H1 (cell line): ENCODE measurements at regions not wholly inside any gene's neighbourhood (a gene's known extent, or its start where the extent isn't known, plus 50 kb on each side); places are given as distances from the start of the nearest gene placed in this dataset.

ENCODE experiments used
- CTCF ChIA-PET: fragments of 300-600 bp; sonication (Branson Sonifier 250); formaldehyde crosslinking; loops from one replicate; lab custom pipeline; 2021; ENCODE audit not compliant: partially characterized antibody; lab: Charles Lee
- POLR2A ChIA-PET: fragments of 300-600 bp; sonication (Branson Sonifier 250); formaldehyde crosslinking; loops from one replicate; lab custom pipeline; 2021; ENCODE audit warnings: inconsistent platforms; ENCODE audit not compliant: partially characterized antibody; lab: Charles Lee
- DNase-seq, 2 experiments: peaks; one replicate each; pipeline versions ENCODE4 v3.0.0 to v3.0.0-alpha.2; 2010 to 2022; ENCODE audit warnings: low spot score in 2 of 2, low read depth in 1 of 2, mixed read lengths in 1 of 2
- FAIRE-seq: peaks from 2 replicates; lab custom pipeline; 2011; peaks lifted over from hg19 to GRCh38; lab: Jason Lieb, UNC
- H2AFZ ChIP-seq: 2 replicates; pipeline ENCODE4 v1.8.1; 2012; ENCODE audit warnings: low read length, inconsistent platforms
- H2AK5ac ChIP-seq: 2 replicates; pipeline ENCODE4 v1.6.1; 2013; ENCODE audit warnings: low read depth, low read length
- H2BK120ac ChIP-seq: replicated peaks from 2 replicates; pipeline ENCODE3; 2013; ENCODE audit warnings: low read depth, low read length, inconsistent platforms
- H2BK12ac ChIP-seq: 2 replicates; pipeline ENCODE4 v1.6.1; 2013; ENCODE audit warnings: low read depth, low read length
- H2BK15ac ChIP-seq: 2 replicates; pipeline ENCODE4 v1.6.1; 2013; ENCODE audit warnings: low read length
- H2BK20ac ChIP-seq: 2 replicates; pipeline ENCODE4 v1.6.1; 2013; ENCODE audit warnings: low read length
- H2BK5ac ChIP-seq: 2 replicates; pipeline ENCODE4 v1.6.1; 2013; ENCODE audit warnings: low read depth, low read length
- H3K14ac ChIP-seq: 2 replicates; pipeline ENCODE4 v1.6.1; 2013; ENCODE audit warnings: inconsistent platforms; ENCODE audit not compliant: insufficient read length
- H3K18ac ChIP-seq: 2 replicates; pipeline ENCODE4 v1.6.1; 2013; ENCODE audit warnings: low read length; ENCODE audit errors: extremely low read depth
- H3K23ac ChIP-seq: 2 replicates; pipeline ENCODE4 v1.6.1; 2013; ENCODE audit warnings: inconsistent platforms; ENCODE audit not compliant: insufficient read length
- H3K23me2 ChIP-seq: 2 replicates; pipeline ENCODE4 v1.6.1; 2013; ENCODE audit warnings: low read depth, low read length
- H3K27ac ChIP-seq: 2 replicates; pipeline ENCODE4 v1.6.1; 2011; ENCODE audit warnings: low read depth, low read length, inconsistent platforms
- H3K27me3 ChIP-seq, 4 experiments: replicated peaks in 1 of 4; 1 replicate in 1 of 4; 2 replicates in 3 of 4; pipeline versions ENCODE4 v1.6.1 to v1.8.1; 2011 to 2013; ENCODE audit warnings: low read length in 3 of 4, mild to moderate bottlenecking in 3 of 4, inconsistent platforms in 2 of 4, mixed read lengths in 2 of 4, moderate library complexity in 1 of 4; ENCODE audit not compliant: control insufficient read depth in 3 of 4, insufficient read depth in 3 of 4; ENCODE audit errors: extremely low read depth in 1 of 4
- H3K36me3 ChIP-seq, 4 experiments: 2 replicates each; pipeline versions ENCODE4 v1.6.1 to v1.8.1; 2011 to 2013; ENCODE audit warnings: mild to moderate bottlenecking in 4 of 4, low read length in 3 of 4, moderate library complexity in 2 of 4, control low read depth in 1 of 4, inconsistent platforms in 1 of 4; ENCODE audit not compliant: insufficient read depth in 4 of 4, control insufficient read depth in 2 of 4
- H3K4ac ChIP-seq: replicated peaks from 2 replicates; pipeline ENCODE3; 2013; ENCODE audit warnings: low read length, low read depth, mixed read lengths, inconsistent platforms; ENCODE audit not compliant: insufficient read length
- H3K4me1 ChIP-seq, 4 experiments: replicated peaks in 1 of 4; 1 replicate in 1 of 4; 2 replicates in 3 of 4; pipeline versions ENCODE4 v1.6.1 to v1.8.1; 2011 to 2013; ENCODE audit warnings: low read length in 3 of 4, inconsistent platforms in 2 of 4, mixed read lengths in 1 of 4; ENCODE audit not compliant: insufficient read depth in 4 of 4, control insufficient read depth in 3 of 4
- H3K4me2 ChIP-seq, 2 experiments: 2 replicates each; pipeline versions ENCODE4 v1.6.1 to v1.8.1; 2011 to 2013; ENCODE audit warnings: low read depth in 2 of 2, low read length in 2 of 2, control low read depth in 1 of 2, inconsistent platforms in 1 of 2, mild to moderate bottlenecking in 1 of 2; ENCODE audit not compliant: insufficient read depth in 1 of 2
- H3K4me3 ChIP-seq, 4 experiments: fragments of 200-600, 300-600 bp in 1 of 4; sonication (generic), shearing (Covaris generic), sonication (Bioruptor Twin) in 1 of 4; 2 replicates each; pipeline versions ENCODE4 v1.5.1 to v1.8.1; 2011 to 2016; ENCODE audit warnings: low read length in 4 of 4, low read depth in 3 of 4, control low read depth in 2 of 4, inconsistent platforms in 2 of 4, mild to moderate bottlenecking in 2 of 4, mixed read lengths in 1 of 4, moderate library complexity in 1 of 4; ENCODE audit not compliant: insufficient read depth in 2 of 4; ENCODE audit errors: extremely low read depth in 1 of 4
- H3K56ac ChIP-seq: replicated peaks from 2 replicates; pipeline ENCODE3; 2013; ENCODE audit warnings: low read depth, mild to moderate bottlenecking, mixed read lengths, low read length, inconsistent platforms; ENCODE audit not compliant: insufficient read length
- H3K79me1 ChIP-seq: 2 replicates; pipeline ENCODE4 v1.6.1; 2013; ENCODE audit warnings: low read depth, low read length, control low read depth
- H3K79me2 ChIP-seq, 2 experiments: 2 replicates each; pipeline versions ENCODE4 v1.6.1 to v1.8.1; 2012 to 2013; ENCODE audit warnings: low read length in 2 of 2, mild to moderate bottlenecking in 2 of 2, inconsistent platforms in 1 of 2; ENCODE audit not compliant: insufficient read depth in 2 of 2, control insufficient read depth in 1 of 2
- H3K9ac ChIP-seq, 4 experiments: replicated peaks in 1 of 4; 1 replicate in 1 of 4; 2 replicates in 3 of 4; pipeline versions ENCODE4 v1.6.1 to v1.8.1; 2011 to 2013; ENCODE audit warnings: low read depth in 3 of 4, low read length in 3 of 4, control low read depth in 2 of 4, mild to moderate bottlenecking in 2 of 4, moderate library complexity in 2 of 4, inconsistent platforms in 1 of 4; ENCODE audit errors: extremely low read depth in 1 of 4
- H3K9me3 ChIP-seq, 2 experiments: 2 replicates each; pipeline versions ENCODE4 v1.6.1 to v1.8.1; 2012 to 2013; ENCODE audit warnings: mild to moderate bottlenecking in 2 of 2, moderate library complexity in 2 of 2, control low read depth in 1 of 2, inconsistent platforms in 1 of 2, low read depth in 1 of 2, low read length in 1 of 2, mixed read lengths in 1 of 2; ENCODE audit not compliant: insufficient read depth in 2 of 2
- H4K20me1 ChIP-seq, 2 experiments: replicated peaks in 1 of 2; 2 replicates each; pipeline versions ENCODE3 to v1.8.1; 2011 to 2013; ENCODE audit warnings: inconsistent platforms in 2 of 2, low read length in 2 of 2, mild to moderate bottlenecking in 1 of 2; ENCODE audit not compliant: insufficient read depth in 2 of 2, control insufficient read depth in 1 of 2
- H4K5ac ChIP-seq: 2 replicates; pipeline ENCODE4 v1.6.1; 2013; ENCODE audit warnings: low read length, low read depth, mixed read lengths, inconsistent platforms; ENCODE audit not compliant: insufficient read length
- H4K8ac ChIP-seq: 2 replicates; pipeline ENCODE4 v1.8.0; 2013; ENCODE audit warnings: mild to moderate bottlenecking, moderate library complexity, low read length, inconsistent platforms; ENCODE audit not compliant: insufficient read depth; ENCODE audit errors: extremely low read depth
- H4K91ac ChIP-seq: replicated peaks from 2 replicates; pipeline ENCODE3; 2013; ENCODE audit warnings: low read length, mixed read lengths, inconsistent platforms; ENCODE audit not compliant: insufficient read length
- FOSL1 ChIP-seq: IDR thresholded peaks from 2 replicates; pipeline ENCODE4 v1.6.1; 2011; ENCODE audit warnings: mild to moderate bottlenecking, low read depth, low read length, moderate library complexity; ENCODE audit not compliant: insufficient read depth
- KDM1A ChIP-seq: fragments of 200-600, 300-600 bp; sonication (generic); IDR thresholded peaks from 2 replicates; pipeline ENCODE4 v1.7.1; 2016; ENCODE audit warnings: mild to moderate bottlenecking, low read length, borderline replicate concordance
- SP2 ChIP-seq: IDR thresholded peaks from 2 replicates; pipeline ENCODE4 v1.6.1; 2012; ENCODE audit warnings: mild to moderate bottlenecking, low read length, inconsistent platforms
- WGBS, 2 experiments: shearing (Covaris generic) in 1 of 2; methylation state at CpG; one replicate each; pipeline versions ENCODE4 v1.1.6 to v1.1.7; 2013 to 2015; ENCODE audit warnings: low lambda C conversion rate in 2 of 2, mixed read lengths in 2 of 2, inconsistent platforms in 1 of 2, low coverage in 1 of 2, missing lambda C conversion rate in 1 of 2; ENCODE audit not compliant: insufficient replicate concordance in 2 of 2, insufficient coverage in 1 of 2, insufficient read length in 1 of 2; ENCODE audit errors: extremely low coverage in 1 of 2, missing lambda C conversion rate in 1 of 2; 5-methylcytosine and 5-hydroxymethylcytosine counted together

DNA sequence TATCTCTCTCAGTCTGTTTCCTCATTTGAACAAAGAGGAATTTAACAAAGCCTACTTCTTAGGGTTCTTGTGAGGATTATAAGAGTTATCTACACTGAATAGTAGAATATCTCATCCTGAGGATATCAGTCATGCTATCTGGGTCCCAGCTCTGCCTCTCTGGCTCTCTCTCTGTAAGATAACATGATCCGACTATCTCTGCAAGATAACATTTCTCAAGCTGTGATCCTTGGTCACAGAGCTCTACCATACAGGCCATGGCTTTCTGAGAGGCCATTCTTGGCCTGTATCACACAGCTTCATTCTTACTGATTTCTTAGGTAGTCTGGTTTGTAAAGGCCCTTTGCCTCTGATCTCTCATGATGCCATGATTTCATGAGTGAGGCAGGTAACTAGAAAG, 71.0 kb upstream of the TRABD2B start:
- H2BK20ac ChIP-seq: no peak overlapping the region
- no peak overlapping the region for H3K4me3 ChIP-seq
- no peak overlapping the region for H3K27ac ChIP-seq
- no peak overlapping the region for H2BK120ac ChIP-seq
- H2AK5ac ChIP-seq: no peak overlapping the region
- H2BK12ac ChIP-seq: no peak overlapping the region
- H4K91ac ChIP-seq: no peak overlapping the region
- no peak overlapping the region for H4K5ac ChIP-seq
- no peaks in the 10 kb centered on the region for H3K79me1 ChIP-seq
- no peak overlapping the region for H3K56ac ChIP-seq
- no peak overlapping the region for H2BK15ac ChIP-seq
- no peak overlapping the region for H2BK5ac ChIP-seq
- no peak overlapping the region for H3K23ac ChIP-seq
- H3K18ac ChIP-seq: no peak overlapping the region
- H3K9ac ChIP-seq: no peak overlapping the region
- H4K20me1 ChIP-seq: no peaks in the 10 kb centered on the region
- H3K14ac ChIP-seq: no peak overlapping the region
- TF ChIP-seq SP2: no peak
- no peak for TF ChIP-seq FOSL1
- no peak for TF ChIP-seq KDM1A
- H3K36me3 ChIP-seq: no peaks in the 10 kb centered on the region
- no peak overlapping the region for H4K8ac ChIP-seq
- DNase-seq: no peak
- ChIA-PET POLR2A (no interaction called here), CTCF (interaction anchor here (1.1 to 2.1 kb wide), 5 partner anchors 13 to 176 kb away, joined by 3 to 7 read pairs (median 5); no protein-coding TSS in a partner anchor)
- H3K9me3 ChIP-seq: no peaks in the 10 kb centered on the region
- no peaks in the 10 kb centered on the region for H3K79me2 ChIP-seq
- no peak overlapping the region for H2AFZ ChIP-seq
- no peaks in the 10 kb centered on the region; a peak in 2 of 7 replicates for H3K27me3 ChIP-seq
- H3K4ac ChIP-seq: no peak overlapping the region
- no peaks in the 10 kb centered on the region for H3K4me1 ChIP-seq
- H3K23me2 ChIP-seq: no peaks in the 10 kb centered on the region; the same call in 1 of the 2 replicates
- H3K4me2 ChIP-seq: no peak overlapping the region
- FAIRE-seq: no peak
- WGBS, 2 experiments: 81% methylated on average over 1 of the region's 1 CpG; no CpG with 5 or more reads in 1 of the 2 experiments
